ENCODE measurements at regions not wholly inside any gene's neighbourhood (a gene's known extent, or its start where the extent isn't known, plus 50 kb on each side); places are given as distances from the start of the nearest gene placed in this dataset.

DNA sequence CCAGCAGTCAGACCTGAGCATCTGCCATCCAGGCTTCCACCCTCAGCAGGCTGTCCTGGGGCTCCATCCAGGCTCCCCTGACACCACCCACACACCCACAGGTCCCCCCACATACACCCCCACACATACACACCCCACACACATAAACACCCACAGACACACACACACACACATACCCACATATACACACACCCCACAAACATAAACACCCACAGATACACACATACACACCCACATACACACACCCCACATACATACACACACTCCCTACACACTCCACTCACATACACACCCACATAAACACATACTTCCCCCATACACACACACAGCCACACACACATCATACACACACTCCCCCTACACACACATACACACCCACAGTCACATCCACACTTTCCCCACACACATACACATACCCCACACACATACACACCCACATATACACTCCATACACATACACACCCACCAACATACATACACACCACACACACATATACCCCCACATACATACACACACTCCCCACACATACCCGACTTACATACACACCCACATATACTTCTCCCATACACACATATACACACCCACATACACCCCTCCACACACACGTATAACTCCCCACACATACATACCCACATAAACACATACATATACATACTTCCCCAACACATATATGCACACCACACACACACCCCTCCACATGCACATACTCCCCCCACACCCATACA, 183.3 kb upstream of the ETAA1 start:
- TF ChIP-seq GATA2 (IDR thresholded peaks at IDR 0.05; ENCODE audit: low read depth, low read length), result no peak; the same call in 1 of the 2 replicates
- TF ChIP-seq GATA3 (IDR thresholded peaks at IDR 0.05; ENCODE audit: low read depth, low read length), result no peak

DNA sequence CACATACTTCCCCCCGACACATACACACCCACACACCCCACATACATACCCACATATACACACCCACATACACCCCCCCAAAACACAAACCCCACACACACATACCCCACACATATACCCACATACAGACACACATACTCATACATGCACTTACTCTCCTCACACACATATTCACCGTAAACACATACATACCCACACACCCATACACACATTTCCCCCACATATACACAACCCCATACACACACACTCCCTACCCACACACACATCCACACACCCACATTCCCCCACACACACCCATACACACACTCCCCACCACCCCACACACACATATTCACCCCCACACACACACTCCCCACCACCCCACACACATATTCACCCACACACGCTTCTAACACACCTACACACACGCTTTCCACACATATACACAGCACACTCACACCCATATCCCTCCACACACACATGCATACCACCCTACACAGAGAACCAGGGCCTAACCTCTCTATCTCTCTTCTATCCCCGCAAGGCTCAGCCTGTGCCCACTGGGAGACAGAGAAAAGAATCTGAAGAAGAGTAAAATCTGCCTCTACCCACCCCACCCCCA, 182.4 kb upstream of the ETAA1 start:
- TF ChIP-seq GATA3 (IDR thresholded peaks at IDR 0.05; ENCODE audit: low read depth, low read length), result no peak
- TF ChIP-seq GATA2 (IDR thresholded peaks at IDR 0.05; ENCODE audit: low read depth, low read length), result no peak

DNA sequence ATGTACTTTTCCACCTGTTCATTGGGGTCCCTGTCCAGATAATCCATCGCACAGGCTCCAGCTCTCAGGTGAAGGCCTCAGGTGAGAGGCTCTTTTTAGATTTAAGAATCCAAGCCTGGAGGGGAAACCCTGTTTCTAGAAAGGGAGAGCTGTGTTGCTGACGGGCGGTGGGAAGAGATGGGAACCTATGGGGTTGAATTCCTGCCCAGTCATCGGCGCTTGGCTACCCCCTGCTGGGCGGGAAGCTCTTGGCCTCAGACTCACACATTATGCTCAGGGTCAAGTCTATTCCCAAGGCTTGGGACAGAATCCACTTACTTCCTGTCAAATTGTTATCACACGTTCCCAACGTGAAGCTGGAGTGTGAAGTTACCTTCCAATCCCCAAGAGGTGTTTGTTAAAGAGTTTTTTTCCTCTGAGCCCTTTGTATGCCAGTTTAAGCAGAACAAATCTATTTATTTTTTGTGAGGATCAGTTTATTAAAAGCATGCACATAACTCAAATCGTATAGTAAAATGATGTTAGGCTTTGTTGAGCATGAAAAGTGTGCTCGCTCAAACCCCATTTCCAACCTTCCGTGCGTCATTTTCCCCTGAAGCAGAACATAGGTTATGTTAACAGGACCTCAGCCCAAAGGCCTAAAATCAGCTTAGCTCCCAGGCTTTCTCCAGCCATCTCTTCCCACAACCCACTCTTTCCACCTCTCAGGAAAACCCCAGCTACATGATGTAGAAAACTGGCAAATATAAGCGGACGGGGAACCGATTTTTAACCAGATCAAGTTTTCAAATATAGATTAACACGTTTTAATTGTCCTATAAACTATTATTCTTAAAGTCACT, 181.7 kb upstream of the ETAA1 start:
- TF ChIP-seq GATA2 (IDR thresholded peaks at IDR 0.05; ENCODE audit: low read depth, low read length), result no peak
- TF ChIP-seq GATA3 (IDR thresholded peaks at IDR 0.05; ENCODE audit: low read depth, low read length), result no peak

DNA sequence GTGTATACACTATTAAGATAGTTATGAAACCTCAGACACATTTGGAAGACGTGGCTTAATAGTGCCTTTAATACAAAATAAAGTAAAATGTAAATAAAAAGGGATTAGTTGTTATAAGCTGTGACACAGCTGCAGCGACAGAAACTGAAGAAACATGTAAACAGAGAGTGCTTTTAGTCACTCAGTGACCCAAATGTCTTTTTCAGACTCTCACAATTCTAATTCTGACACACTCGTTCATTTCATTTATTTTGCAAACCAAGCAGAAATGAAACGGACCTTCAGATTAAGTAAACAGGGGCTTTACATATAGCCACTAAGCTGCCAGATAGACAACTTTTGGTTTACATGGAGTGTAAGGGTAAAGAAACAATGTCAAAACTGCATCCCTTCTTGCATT, 181.0 kb upstream of the ETAA1 start:
- TF ChIP-seq GATA3 (IDR thresholded peaks at IDR 0.05; ENCODE audit: low read depth, low read length) (no peak), GATA2 (IDR thresholded peaks at IDR 0.05; ENCODE audit: low read depth, low read length) (no peak)

DNA sequence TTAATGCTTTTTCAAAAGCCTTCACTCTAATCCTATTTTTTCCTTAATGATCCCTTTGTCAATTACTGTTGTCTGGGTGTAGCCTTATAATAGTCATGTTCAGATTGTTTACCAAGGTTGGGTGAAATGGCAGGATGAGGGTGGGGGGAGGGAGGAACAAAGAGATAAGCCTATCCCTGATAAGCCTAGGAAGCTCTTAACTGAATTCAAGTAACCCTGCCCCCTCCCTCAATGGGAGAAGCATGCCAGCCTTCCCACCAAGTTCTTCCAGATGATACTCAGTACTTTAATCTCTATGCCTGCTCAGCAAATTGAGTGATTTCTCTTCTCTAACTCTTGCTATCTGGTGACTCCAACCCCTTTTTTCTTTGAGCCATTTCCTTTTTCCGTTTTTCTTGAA, 180.3 kb upstream of the ETAA1 start:
- no peak for TF ChIP-seq GATA2 (IDR thresholded peaks at IDR 0.05; ENCODE audit: low read depth, low read length)
- TF ChIP-seq GATA3 (IDR thresholded peaks at IDR 0.05; ENCODE audit: low read depth, low read length), result no peak

DNA sequence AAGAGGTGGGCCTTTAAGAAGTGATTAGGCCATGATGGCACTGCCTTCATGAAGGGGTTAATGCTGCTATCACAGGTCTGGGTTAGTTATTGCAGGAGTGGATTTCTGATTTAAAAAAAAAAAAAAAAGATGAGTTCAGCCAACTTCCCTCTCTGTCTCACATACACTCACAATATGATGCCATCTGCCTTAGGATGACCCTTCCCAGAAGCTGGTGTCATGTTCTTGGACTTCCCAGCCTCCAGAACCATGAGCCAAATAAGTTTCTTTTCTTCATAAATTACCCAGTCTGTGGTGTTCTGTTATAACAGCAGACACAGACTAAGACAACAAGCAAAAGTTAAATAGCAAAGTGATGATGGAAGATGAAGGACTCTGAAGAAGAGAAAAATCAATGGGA, 179.7 kb upstream of the ETAA1 start:
- TF ChIP-seq GATA3 (IDR thresholded peaks at IDR 0.05; ENCODE audit: low read depth, low read length), result no peak
- no peak for TF ChIP-seq GATA2 (IDR thresholded peaks at IDR 0.05; ENCODE audit: low read depth, low read length)

DNA sequence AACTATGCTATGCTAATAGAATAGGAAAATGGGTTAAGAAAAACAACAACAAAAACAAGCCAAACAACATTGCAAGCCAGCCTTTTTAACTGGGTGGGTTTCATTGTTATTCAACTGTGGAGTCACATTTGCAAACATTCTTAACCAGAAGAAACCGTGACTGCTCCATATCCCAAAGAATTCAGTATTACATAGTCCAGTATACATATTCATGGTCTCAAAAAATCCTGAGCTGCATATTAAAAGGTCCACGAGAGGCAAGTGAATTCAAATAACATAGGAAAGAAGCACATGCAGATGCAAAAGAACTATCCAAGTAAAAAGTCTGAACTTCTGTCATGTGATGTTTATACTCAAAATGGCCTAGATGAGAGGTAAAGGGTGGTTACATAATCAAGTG, 179.1 kb upstream of the ETAA1 start:
- no peak for TF ChIP-seq GATA2 (IDR thresholded peaks at IDR 0.05; ENCODE audit: low read depth, low read length)
- no peak for TF ChIP-seq GATA3 (IDR thresholded peaks at IDR 0.05; ENCODE audit: low read depth, low read length)

DNA sequence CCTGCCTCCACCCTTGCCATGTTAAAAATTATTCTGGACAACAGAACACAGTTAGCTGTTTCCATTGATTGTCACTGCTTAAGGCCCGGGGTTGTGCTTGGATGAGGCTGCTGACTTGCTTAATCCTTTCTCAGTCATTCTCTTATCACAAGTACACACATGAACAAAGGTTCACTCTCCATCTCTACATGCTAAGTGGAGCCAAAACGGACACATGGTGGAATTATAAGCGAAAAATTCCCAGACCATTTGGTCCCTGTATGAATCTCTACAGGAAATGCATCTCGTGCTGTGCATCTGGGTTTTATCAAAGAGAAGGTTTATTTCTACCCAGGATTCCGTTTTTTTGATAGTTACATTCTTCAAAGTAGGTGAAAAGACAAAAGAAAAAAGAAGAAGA, 177.5 kb upstream of the ETAA1 start:
- TF ChIP-seq GATA2 (IDR thresholded peaks at IDR 0.05; ENCODE audit: low read depth, low read length) (no peak), GATA3 (IDR thresholded peaks at IDR 0.05; ENCODE audit: low read depth, low read length) (no peak)

DNA sequence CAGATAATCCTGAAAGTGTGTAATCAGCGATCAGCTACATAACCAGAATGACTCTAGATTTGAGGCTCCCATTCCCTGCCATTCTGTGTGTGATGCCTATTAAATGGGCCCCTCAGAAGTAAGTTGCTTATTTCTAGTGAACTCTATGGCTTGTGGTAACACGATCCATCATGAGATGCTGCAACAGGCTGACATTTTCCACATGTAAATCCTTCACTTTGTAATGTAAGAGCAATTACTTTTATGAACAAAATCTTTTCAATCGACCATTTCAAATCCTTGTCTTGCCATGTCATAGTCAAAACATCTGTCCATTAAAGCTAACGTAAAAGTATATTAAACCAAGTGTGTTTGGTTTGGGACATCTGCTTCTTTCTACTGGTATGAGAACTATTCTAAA, 175.9 kb upstream of the ETAA1 start:
- TF ChIP-seq GATA2 (IDR thresholded peaks at IDR 0.05; ENCODE audit: low read depth, low read length), result no peak
- TF ChIP-seq GATA3 (IDR thresholded peaks at IDR 0.05; ENCODE audit: low read depth, low read length), result no peak

DNA sequence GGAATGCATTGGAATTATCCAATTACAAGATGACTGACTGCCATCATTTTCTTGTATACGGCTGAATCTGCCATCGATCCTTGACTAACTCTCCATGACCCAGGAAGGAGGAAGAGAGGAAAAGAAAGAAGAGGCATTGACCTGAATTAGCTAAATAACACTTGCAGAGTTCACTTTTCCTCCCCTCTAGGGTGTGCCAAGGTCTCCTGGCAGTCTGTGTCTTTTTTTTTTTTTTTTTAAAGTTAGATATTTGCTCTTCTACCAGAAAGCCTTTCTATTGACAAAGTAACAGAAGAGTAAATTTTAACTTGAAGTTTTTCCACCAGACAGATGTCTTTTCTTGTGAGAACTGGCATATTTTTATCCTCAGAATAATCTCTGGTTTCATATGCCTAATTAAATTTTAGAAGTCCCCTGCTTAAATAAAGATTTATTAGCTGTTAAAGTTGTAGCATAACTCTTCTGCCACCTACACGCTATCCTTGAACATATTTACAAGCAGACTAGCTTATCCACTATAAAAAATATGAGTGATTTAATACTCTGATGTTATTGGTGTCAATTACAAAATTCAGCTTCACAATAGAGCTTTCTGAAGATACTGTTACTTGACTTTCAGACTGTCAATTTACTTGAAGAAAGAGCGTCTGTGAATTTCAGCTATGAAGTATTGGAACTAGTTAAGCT, 171.7 kb upstream of the ETAA1 start:
- TF ChIP-seq GATA2 (IDR thresholded peaks at IDR 0.05; ENCODE audit: low read depth, low read length) (no peak), GATA3 (IDR thresholded peaks at IDR 0.05; ENCODE audit: low read depth, low read length) (no peak)

DNA sequence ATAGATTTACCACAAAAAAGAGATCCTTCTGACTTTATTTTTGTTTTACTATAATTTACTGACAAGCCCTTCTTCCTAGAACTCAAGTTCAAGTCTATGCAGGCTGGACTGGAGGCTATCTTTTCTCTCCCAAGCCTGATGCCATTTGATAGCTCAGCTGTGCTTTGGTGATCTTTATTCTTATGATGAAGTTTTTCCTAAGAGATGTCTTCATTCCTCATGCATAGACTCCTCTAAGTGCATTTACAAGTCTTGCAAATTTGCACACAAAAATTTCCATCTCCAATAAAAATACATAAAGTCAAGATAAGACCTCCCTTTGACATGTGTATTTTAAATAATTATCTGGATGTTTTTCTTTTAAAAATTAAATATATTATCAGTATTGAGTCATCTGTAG, 167.4 kb upstream of the ETAA1 start:
- TF ChIP-seq GATA3 (IDR thresholded peaks at IDR 0.05; ENCODE audit: low read depth, low read length) (no peak), GATA2 (IDR thresholded peaks at IDR 0.05; ENCODE audit: low read depth, low read length) (no peak)

DNA sequence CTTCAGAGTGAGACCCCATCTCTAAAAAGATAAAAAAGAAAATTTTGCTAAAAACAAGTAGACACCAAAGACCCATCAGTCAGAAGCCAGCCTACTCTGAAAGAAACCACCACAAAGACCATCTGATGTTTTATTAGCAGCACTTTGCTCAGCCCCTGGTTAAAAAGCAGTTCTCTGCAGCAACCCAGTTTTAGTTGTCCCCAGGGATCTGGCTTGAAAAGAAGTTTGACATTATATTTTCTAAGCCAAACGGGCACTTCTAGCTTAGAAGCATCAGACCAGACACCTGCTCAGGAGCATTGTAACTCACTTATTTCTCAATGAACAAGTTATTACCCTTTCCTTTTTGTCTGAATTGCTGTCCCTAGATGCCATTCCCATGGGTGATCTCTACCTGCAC, 164.2 kb upstream of the ETAA1 start:
- TF ChIP-seq GATA2 (IDR thresholded peaks at IDR 0.05; ENCODE audit: low read depth, low read length), result no peak
- TF ChIP-seq GATA3 (IDR thresholded peaks at IDR 0.05; ENCODE audit: low read depth, low read length), result no peak

DNA sequence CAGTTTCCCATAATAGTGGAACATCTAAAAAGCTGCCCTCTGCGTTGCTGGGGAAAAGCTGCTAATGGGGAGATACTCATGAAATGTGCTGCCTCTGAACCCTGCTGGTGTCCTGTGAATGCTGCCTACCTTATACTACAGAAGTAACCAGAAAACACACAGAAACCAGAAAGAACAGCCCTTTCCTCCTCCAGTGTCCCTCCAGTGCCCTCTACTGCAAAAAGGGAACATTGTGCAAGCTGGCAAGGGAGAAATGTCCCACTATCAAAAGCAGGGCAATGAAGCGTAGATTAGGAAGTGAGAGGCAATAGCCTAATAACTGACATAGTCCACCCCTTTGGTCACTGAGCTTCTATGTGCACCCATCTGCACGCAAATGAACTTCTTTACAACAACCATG, 162.7 kb upstream of the ETAA1 start:
- TF ChIP-seq GATA2 (IDR thresholded peaks at IDR 0.05; ENCODE audit: low read depth, low read length) (no peak), GATA3 (IDR thresholded peaks at IDR 0.05; ENCODE audit: low read depth, low read length) (no peak)

DNA sequence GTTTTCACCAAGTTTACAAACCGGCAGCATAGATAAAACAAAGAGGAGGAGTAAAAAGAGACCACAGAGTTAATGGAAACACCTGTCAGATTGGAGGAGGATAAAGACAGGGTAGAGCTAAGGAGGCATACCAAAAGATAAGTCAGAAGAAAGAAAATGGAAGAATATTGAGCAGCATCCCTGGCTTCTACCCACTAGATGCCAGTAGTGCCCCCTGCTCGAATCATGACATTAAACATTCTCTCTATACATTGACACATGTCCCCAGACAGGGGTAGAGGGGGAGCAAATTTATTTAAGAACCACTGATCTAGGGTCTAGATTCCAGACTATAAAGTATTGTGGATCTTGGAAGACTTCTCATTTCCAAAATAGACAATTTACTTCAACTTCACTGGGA, 159.8 kb upstream of the ETAA1 start:
- no peak for TF ChIP-seq GATA3 (IDR thresholded peaks at IDR 0.05; ENCODE audit: low read depth, low read length)
- no peak for TF ChIP-seq GATA2 (IDR thresholded peaks at IDR 0.05; ENCODE audit: low read depth, low read length)

Measured in SH-SY5Y (cell line).